ENCODE measurements at regions not wholly inside any gene's neighbourhood (a gene's known extent, or its start where the extent isn't known, plus 50 kb on each side); places are given as distances from the start of the nearest gene placed in this dataset.
A peak's percentile ranks its signal among the peaks of the same experiment; 100 is the strongest.

- DNase-seq (ENCODE audit: low read depth) = no peak
These were observed 189.8 kb upstream of the FOXQ1 start for GRCh38 chr6:1122083-1122482.

GRCh38 chr6:1118287-1118647 is 193.6 kb upstream of the FOXQ1 start:
- DNase-seq (ENCODE audit: low read depth) = no peak

DNA sequence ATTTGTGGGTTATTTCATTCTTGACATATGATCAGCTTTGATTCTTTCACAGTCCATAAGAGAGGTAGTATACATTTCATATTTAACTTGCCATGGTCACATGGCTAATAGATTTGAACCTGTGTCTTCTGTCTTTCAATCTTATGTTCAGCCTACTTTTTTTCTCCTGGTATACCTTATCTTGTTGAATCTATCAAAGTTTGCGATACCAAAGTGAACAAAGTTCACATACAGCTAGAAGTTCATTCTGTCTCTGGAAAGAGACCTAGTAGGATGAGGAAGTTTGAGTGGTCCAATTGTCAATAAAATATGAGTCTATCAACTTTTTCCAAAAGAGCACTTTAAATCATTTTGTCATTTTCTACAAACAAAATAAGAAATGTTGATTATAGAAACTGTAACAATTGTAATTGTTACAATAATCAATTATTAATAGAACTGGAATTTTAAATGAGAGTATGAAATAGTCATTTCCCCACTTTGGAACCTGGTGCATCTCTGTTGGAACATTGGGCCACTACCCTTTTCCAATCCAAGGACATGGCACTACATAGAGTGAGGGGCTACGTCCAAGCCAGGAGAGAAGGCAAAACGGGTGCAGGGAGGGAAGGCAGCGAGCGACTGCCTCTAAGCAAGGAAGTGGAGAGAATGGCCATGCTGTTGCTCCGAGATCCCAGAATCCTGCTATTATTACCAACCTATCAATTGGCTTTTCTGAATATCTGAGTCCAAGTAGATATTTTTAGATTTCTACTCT is 194.2 kb upstream of the FOXQ1 start:
- DNase-seq (ENCODE audit: low read depth) = no peak

GRCh38 chr6:1116149-1116548 is 195.7 kb upstream of the FOXQ1 start:
- DNase-seq (ENCODE audit: low read depth) = no peak

DNA sequence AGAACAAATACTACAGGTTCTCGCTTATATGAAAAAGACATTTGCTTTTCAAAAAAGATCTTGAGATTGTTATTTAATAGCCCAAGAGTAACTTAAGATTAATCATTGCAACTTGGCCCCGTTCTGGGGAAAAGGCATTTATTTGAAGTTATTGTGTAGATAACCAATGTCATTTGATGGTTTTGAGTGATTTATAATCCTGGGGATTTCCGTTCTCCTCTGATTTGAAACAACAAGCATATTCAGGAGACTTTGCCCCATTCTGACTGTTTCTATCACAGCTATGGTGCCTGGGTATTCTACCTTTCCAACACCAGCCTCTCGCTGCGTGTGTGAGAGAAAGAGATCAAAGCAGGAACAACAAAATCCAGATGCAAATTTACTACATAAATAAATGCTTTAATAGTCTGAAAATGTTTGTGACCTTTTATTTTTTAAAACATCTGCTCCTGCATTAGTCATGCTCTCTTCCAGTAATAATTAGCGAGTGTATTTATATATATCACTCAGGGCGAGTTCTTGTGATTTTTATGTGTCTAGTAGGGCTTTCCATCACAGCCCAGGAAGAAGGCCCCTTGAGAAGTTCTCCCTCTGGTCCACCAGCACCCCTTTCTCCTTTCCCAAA is 197.9 kb upstream of the FOXQ1 start:
- DNase-seq (ENCODE audit: low read depth) = peak; percentile 58

DNA sequence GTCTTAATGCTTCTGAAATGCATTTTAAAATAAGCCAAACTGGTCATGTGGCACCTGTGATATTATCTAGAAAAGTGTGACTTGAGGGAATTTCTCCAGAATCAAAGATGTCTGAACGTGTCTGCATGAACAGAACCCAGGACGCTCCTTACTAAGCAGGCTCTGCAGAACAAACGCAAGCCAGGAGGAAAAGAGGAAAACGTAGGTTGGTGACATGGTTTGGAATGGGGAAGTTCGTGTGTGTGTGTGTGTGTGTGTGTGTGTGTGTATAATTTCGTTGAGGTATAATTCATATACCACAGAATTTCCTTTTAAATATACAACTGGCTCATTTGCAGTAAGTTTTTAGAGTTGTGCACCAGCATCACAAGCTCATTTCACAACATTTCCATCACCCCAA is 200.5 kb upstream of the FOXQ1 start:
- no peak for DNase-seq (ENCODE audit: low read depth)

GRCh38 chr6:1110941-1111349 is 201.0 kb upstream of the FOXQ1 start:
- peak; percentile 61 for DNase-seq (ENCODE audit: low read depth)

- no peak for DNase-seq (ENCODE audit: low read depth)
These were observed 201.7 kb upstream of the FOXQ1 start for GRCh38 chr6:1110164-1110563.

DNA sequence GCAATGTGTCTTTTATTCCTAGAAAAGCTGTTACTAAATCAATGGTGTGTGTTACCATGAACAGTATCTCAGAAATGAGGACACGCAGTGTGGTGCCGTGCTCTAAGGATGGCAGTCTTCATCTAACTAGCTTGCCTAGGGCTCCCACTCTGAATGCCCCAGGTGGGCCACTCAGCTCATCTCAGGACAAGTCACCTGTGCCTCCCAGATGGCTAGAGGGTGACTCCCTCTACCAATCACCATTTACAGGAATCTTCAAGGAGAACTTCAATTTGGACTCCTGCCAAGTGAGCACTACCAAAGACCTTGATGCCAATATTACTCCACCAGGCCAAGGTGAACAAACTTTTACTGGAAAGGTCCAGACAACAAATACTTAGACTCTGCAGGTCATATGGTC is 202.8 kb upstream of the FOXQ1 start:
- DNase-seq (ENCODE audit: low read depth) = no peak

GRCh38 chr6:1108198-1108597 is 203.7 kb upstream of the FOXQ1 start:
- no peak for DNase-seq (ENCODE audit: low read depth)

GRCh38 chr6:1107578-1107977 is 204.3 kb upstream of the FOXQ1 start:
- DNase-seq (ENCODE audit: low read depth) = no peak

DNA sequence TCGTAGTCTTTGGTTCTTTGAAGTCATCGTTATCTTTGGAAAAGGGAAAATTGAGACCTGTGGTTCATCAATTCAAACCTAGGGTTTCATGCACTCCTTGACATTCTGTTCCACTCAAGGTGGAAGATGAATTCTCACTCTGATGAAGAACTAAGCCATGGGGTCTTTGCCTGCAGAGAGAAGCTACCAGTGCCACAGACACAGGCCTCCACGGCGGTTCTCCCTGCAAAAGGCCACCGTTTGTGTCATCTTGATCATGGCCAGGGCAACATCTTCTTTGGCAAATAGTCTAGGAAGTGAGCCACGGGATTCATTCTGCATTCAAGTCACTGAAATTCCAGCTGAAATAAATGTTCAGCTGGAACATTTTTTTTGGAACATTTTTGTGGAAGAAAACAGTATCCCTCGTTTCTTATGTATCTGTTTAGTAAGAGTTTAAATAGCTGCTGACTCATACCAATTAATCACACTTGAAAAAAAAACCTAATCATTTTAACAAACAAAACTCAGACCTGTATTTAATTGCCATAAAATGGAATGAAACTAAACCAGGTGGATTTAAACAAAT is 206.0 kb upstream of the FOXQ1 start:
- no peak for DNase-seq (ENCODE audit: low read depth)

DNA sequence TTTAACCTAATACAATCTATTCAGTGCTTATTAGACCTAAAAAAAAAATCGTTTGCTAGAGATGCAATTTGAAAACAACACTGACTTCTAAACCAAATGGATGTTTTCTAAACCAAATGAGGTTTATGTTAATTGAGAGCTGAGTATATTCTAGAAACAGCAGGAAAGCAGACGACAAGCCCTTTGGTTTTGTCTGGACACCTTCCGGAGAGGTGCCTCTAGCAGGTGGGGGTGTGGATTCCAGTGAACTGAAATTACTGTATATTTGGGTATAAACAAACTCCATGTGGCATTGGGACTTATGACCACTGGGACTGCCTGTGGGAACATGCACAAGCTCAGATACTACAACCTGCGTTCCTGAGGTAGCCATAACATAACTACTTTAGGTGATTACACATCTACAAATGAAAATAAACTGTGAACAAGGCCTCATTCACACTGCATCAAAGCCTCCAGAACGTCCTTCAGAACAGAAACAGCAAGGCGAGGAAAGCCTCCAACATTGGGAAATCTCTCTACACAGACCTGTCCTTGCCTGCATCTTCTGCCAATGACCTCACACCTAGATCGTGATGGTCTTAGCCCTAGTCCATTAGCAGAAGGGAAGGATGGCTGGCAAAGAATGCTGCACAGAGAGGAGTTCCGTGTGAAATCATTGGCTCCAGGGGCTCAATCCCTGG is 206.8 kb upstream of the FOXQ1 start:
- no peak for DNase-seq (ENCODE audit: low read depth)

GRCh38 chr6:1103945-1104623 is 207.8 kb upstream of the FOXQ1 start:
- no peak for DNase-seq (ENCODE audit: low read depth)

DNA sequence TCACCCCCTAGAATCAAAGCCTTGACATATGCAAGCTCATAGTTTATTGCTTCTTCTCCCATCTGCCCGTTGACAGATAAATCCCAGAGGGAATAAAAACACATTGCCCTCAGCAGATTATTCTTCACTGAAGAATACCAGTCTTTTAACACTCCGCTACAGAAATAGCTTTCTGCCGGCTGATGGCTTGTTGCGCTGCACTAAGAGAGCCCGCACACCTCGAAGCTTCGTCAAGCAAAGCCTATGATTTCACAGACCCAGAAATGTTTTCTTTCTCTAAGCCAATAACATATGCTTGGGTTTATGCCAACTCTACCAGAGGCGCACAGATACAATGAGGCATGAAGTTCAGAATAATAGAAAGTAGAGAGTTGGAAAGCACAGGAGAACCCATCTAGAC is 208.9 kb upstream of the FOXQ1 start:
- DNase-seq (ENCODE audit: low read depth) = peak; percentile 16

DNA sequence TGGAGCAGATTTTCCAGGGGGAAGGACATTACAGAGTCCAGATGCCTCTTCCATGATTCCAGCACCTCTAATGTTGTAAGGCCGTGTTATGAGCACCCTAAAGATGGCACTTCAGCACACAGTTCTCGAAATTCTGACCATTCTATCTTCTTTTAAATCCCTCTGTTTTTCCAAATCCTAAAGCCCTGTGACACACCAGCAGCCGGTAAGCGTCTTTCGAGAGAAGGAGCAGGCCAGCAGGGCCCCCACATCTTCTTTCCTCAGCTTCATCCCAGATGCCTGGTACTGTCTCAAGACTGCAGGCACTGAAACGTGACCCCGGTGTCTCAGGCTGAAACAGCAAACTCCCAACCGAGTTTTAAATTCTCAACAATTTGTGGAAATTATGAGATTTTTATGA is 211.6 kb upstream of the FOXQ1 start:
- DNase-seq (ENCODE audit: low read depth) = no peak

- no peak for DNase-seq (ENCODE audit: low read depth)
These were observed 212.6 kb upstream of the FOXQ1 start for GRCh38 chr6:1099264-1099663.

DNA sequence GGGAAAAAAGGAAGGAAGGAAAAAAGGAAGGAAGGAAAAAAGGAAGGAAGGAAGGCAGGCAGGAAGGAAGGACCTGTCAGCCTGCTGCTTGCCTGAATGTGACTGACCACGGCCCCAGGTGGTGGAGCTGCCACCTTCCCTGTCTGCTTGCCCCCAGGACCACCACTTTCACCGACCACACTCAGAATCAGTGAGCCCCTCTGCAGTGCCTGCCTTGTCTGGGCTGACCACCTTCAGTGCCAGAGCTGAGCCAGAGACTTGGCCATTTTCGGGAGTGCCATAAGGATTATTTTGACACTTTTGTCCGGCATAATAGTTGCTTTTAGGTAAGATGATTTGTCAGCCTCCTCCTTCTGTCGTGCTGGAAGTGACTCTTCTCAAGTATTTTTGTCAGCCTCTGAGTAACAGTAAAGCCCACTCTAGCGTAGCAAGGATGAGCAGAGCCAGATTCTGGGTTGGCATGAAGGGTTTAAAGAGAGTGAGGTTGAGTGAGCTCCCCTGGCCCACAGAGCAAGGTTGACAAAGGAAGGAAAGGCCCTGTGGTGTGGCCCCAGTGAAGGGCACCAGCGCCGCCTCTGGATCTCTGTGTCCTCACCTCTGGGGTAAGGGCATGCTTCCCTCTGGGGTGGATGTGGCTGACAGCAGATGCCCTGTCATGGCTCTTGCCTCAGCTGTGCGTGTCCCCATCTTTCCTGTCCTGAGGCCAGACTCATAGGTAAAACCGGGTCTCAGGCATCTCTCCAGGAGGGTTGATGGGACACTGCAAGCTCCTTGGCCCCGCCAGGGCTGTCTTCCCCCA is 214.7 kb upstream of the FOXQ1 start:
- no peak for DNase-seq (ENCODE audit: low read depth)

- peak; percentile 23 for DNase-seq (ENCODE audit: low read depth)
These were observed 217.6 kb upstream of the FOXQ1 start for GRCh38 chr6:1094306-1094705.

- no peak for DNase-seq (ENCODE audit: low read depth)
These were observed 220.0 kb upstream of the FOXQ1 start for GRCh38 chr6:1091900-1092299.

GRCh38 chr6:1089859-1090258 is 222.0 kb upstream of the FOXQ1 start:
- no peak for DNase-seq (ENCODE audit: low read depth)

All from renal cortical epithelial cell (primary cell).